ENCODE measurements at regions not wholly inside any gene's neighbourhood (a gene's known extent, or its start where the extent isn't known, plus 50 kb on each side); places are given as distances from the start of the nearest gene placed in this dataset.

DNA sequence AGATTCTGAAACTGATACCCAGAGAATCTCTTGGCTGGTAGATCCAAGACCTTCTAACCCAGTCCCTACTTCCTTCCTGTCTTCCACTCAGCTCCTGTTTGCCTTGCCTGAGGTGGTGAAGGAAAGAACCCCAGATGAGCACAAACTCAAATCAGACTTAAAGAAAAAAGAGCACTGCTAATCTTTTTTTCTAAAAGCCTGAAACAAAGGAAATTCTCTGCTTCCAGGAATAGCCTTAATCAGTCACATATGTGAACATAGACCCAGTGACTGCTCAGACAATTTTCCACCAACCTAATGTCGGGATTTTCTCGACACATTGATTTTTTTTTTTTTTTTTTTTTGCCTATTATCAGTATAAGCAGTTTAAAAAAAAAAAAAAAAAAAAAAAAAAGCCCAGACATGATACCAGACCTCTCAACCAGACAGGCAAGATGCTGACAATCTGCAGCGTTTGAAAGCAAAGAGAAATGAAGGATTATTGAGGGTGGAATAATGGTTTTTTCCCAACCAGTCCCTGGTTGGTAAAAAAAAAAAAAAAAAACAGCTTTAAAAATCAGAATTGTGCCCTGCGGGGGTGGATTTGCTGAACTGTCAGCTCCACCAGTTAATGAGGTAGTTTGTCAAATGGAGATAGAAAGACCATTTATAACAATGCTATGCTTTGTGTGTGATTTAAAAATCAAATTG is 256.8 kb upstream of the RARB start:
- Histone ChIP-seq H3K36me3 (no peaks in the 10 kb centered on the region), H3K27me3 (no peaks in the 10 kb centered on the region), H3K4me3 (no peak overlapping the region), H3K27ac (no peak overlapping the region), H3K9me3 (peaks cover 0 to 11% of the 10 kb centered on the region in 2 donors), H3K4me1 (no peaks in the 10 kb centered on the region)
- TF ChIP-seq, protein P1, sequence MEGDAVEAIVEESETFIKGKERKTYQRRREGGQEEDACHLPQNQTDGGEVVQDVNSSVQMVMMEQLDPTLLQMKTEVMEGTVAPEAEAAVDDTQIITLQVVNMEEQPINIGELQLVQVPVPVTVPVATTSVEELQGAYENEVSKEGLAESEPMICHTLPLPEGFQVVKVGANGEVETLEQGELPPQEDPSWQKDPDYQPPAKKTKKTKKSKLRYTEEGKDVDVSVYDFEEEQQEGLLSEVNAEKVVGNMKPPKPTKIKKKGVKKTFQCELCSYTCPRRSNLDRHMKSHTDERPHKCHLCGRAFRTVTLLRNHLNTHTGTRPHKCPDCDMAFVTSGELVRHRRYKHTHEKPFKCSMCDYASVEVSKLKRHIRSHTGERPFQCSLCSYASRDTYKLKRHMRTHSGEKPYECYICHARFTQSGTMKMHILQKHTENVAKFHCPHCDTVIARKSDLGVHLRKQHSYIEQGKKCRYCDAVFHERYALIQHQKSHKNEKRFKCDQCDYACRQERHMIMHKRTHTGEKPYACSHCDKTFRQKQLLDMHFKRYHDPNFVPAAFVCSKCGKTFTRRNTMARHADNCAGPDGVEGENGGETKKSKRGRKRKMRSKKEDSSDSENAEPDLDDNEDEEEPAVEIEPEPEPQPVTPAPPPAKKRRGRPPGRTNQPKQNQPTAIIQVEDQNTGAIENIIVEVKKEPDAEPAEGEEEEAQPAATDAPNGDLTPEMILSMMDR (IDR thresholded peaks at IDR 0.05), result no peak
- DNase-seq (ENCODE audit: low spot score), result no peak

DNA sequence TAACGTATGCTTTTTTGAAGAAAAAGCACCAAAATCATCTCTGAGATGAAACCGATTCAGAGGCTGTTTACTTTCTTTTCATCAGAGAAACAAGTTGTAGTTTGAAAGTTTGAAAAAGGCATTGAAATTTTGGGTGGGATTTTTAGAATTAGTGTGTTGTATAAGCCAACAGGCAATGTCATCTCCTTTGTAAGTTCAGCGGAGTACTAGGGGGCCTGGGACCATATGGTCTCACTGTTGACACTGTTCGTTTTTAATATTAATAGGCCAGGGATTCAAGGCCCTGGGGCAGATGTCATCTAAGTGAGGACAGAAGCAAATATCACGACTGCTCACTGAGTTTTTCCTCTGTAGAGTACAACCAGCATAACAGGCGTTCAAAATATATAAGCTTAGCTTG is 256.2 kb upstream of the RARB start:
- Histone ChIP-seq H3K9me3 (peaks cover 0 to 11% of the 10 kb centered on the region in 2 donors), H3K27ac (no peak overlapping the region), H3K4me1 (no peaks in the 10 kb centered on the region), H3K36me3 (no peaks in the 10 kb centered on the region), H3K27me3 (no peaks in the 10 kb centered on the region), H3K4me3 (no peak overlapping the region)
- TF ChIP-seq, protein P1 (IDR thresholded peaks at IDR 0.05), result no peak
- no peak for DNase-seq (ENCODE audit: low spot score)

DNA sequence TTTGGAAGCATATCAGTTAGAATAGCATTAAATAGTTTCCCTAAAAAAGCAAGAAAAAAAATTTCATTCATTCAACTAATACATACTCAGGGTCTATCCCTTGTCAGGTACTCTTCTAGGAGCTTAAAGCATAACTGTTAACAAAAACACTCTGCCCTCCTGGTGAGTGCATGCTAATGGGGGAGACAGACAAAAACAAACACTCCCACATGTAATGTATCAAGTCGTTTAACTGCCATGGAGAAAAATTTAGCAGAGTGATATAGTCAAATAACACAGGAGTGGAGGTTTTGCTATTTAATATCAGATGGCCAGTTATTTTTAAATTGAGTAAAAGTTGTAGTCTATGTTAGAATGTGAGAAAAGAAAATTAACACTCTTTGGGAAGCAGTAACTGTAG is 254.5 kb upstream of the RARB start:
- no peaks in the 10 kb centered on the region for H3K36me3 ChIP-seq
- peaks cover 0 to 8% of the 10 kb centered on the region in 2 donors for H3K9me3 ChIP-seq
- no peak for DNase-seq (ENCODE audit: low spot score)
- H3K4me3 ChIP-seq, result no peak overlapping the region
- no peaks in the 10 kb centered on the region for H3K27me3 ChIP-seq
- H3K4me1 ChIP-seq, result no peaks in the 10 kb centered on the region
- TF ChIP-seq, protein P1 (IDR thresholded peaks at IDR 0.05), result no peak
- H3K27ac ChIP-seq, result no peak overlapping the region

DNA sequence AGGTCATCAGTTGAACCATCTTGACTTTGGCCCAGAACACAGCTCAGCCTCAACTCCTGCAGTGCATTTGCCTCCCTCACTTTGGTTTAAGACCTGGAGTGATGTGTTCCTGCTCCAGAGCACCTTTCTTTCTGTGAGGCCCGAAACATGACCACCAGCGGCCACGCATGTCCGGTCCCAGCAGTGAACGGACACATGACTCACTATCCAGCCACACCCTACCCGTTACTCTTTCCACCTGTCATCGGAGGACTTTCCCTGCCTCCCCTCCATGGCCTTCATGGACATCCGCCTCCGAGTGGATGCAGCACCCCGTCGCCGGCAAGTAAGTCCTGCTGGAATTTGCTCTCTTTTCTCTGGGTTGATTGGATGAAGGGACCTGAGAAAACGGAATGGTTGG is 253.8 kb upstream of the RARB start:
- Histone ChIP-seq H3K27me3 (no peaks in the 10 kb centered on the region), H3K27ac (no peak overlapping the region), H3K9me3 (peaks cover 0 to 2% of the 10 kb centered on the region in 2 donors), H3K4me1 (no peaks in the 10 kb centered on the region), H3K4me3 (no peak overlapping the region), H3K36me3 (no peaks in the 10 kb centered on the region)
- DNase-seq (ENCODE audit: low spot score), result no peak
- TF ChIP-seq, protein P1 (IDR thresholded peaks at IDR 0.05), result no peak

DNA sequence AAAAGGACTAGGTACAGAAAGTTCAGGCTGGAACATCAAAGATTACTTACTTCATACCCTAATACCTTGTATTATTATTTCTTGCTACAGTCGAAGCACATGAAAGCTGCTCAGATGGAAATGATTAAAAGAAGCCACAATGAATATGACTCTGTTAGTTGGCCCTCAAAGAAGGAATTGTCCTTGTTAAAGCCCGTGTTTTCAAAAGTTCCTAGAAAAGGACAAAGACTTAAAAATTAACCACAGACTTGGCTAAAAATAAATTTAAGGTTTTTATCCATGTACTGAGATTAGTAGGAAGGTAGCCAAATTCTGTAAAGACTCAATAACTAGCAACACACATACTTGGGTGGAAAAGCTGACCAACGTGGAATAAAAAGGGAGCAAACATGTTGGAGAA is 251.0 kb upstream of the RARB start:
- Histone ChIP-seq H3K4me1 (no peaks in the 10 kb centered on the region), H3K4me3 (no peak overlapping the region), H3K36me3 (no peaks in the 10 kb centered on the region), H3K27ac (no peak overlapping the region), H3K9me3 (no peaks in the 10 kb centered on the region), H3K27me3 (no peaks in the 10 kb centered on the region)
- no peak for DNase-seq (ENCODE audit: low spot score)
- TF ChIP-seq, protein P1 (IDR thresholded peaks at IDR 0.05), result no peak

DNA sequence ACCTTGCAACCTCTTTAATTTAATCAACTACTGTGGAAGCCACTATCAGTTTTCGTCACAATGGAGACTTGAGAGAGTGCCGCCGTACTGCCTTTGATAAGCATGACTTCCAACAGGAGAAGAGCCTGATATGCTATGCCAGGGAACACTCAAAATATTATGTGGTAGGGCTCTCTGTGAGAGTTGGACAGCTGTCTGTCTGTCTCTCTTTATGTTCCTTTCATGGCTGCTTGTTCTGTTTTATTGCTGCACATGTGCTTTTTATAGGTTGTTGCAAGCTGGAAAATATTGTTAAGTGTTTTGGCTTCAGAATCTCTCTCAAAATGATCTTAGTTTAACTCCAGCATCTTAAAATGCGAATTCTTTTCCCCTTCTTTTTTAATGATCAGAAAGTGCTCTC is 249.4 kb upstream of the RARB start:
- Histone ChIP-seq H3K36me3 (no peaks in the 10 kb centered on the region), H3K27ac (no peak overlapping the region), H3K27me3 (no peaks in the 10 kb centered on the region), H3K4me3 (no peak overlapping the region), H3K9me3 (no peaks in the 10 kb centered on the region), H3K4me1 (no peaks in the 10 kb centered on the region)
- TF ChIP-seq, protein P1 (IDR thresholded peaks at IDR 0.05), result no peak
- no peak for DNase-seq (ENCODE audit: low spot score)

Measured in right atrium auricular region (tissue), 2 donors.